ENCODE measurements at regions not wholly inside any gene's neighbourhood (a gene's known extent, or its start where the extent isn't known, plus 50 kb on each side); places are given as distances from the start of the nearest gene placed in this dataset.
"Not testable (repeated sequence)": the region's sequence is repeated elsewhere in the genome, so short reads cannot be mapped to it uniquely, and the experiment has no call there.

DNA sequence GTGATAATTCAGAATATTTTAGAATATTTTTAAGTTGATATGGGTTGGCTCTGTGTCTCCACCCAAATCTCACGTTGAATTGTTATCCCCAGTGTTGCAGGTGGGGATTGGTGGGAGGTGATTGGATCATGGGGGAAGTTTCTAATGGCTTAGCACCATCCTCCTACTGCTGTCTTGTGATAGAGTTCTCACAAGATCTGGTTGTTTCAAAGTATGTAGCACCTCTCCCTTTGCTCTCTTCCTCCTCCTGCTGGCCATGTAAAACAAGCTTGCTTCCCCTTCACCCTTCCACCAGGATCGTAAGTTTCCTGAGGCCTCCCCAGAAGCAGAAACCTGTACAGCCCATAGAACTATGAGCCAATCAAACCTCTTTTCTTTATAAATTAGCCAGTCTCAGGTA, 214.6 kb upstream of the C9orf72 start:
- peak; percentile 38 for DNase-seq
- in situ Hi-C loops (cut with MboI; ENCODE audit: low pct_unique_long_range_greater_than_20kb, low sequenced_read_pairs) = no loop called here

DNA sequence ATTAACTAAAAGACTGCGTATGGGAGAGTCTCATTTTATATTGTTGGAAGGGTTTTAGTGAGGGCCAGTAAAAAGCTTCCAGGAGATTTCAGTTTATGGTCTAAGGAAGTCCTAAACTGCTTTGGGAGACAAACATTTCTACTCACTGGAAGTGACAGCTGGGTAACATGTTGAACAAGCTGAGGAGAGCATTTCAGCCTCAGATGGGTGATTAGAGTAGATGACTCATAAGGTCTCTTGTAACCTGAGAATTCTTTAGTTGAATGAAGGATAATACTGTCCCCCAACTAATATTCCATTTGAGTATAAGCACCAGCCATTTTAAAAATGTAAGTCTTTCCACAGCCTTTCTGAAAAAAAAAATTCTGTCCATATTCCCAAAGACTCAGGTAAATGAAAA, 218.0 kb upstream of the C9orf72 start:
- DNase-seq = no peak
- in situ Hi-C loops (cut with MboI; ENCODE audit: low pct_unique_long_range_greater_than_20kb, low sequenced_read_pairs) = no loop called here

DNA sequence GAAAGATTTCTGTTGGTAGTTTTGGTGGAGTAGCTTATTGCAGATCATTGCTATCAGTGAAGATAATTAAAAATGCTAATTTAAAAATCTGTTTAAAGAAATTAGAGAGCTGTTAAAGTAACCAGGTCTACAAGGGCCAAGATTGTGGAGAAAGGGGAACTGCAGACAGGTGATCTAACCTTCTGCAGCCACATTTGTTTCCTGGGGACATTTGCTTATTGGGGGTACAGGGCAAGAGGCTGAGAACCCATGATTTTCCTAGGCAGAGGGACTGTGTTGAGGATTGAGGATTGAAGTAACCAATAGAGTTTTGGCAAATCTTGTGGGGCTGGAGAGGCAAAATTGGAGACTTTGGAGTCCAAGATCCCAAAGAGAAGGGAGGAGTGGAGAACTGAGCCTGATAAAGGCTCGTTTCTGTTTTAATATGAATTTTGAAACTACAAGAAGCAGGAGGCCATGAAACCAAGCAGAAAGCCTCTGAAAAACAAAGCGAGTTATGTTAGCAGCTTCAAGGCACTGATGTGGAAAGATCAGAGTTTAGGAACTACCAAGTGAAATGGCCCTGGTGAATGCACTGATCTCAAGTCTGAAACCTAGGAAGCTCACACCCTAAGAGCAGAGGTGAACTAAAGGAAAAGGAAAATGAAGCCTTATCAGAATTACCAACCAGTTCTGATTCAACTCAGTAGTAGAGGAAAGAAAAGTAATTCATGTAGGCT, 219.8 kb upstream of the C9orf72 start:
- no peak for DNase-seq
- in situ Hi-C loops (cut with MboI; ENCODE audit: low pct_unique_long_range_greater_than_20kb, low sequenced_read_pairs) = no loop called here

DNA sequence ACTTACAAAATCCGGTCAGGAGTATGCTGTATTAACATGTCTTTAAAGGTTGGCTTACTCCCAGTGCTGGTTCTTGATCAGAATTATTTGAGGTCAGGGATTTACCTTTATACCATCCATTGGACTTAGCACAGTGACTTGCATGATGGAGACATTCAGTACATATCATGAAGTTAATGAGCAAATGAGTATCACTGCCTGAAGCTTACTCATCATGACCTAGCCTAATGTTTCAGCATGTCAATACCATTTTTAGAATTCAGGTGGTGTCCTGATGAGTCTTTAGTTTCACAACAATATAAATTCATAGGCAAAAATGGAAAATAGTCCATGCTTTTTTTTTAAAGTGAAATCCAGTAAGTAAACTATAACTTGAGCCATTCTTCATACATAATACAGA, 226.0 kb upstream of the C9orf72 start:
- DNase-seq = no peak
- in situ Hi-C loops (cut with MboI; ENCODE audit: low pct_unique_long_range_greater_than_20kb, low sequenced_read_pairs) = no loop called here

DNA sequence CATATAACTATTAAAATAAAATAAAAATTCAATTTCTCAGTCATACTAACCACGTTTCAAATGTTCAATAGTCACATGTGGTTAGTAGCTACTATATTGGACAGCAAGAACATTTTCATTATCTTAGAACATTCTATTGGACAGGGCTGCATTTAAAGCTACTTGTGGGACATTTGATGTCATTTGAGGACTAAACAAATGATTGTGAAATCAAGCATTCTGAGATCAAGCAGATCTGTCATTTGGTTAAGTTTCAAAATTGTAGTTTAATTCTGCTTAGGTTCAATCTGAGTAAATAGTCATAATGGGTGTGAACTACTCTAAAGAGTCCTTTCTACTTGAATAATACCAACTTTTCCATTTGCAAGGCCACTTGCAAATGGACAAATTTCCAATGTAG, 226.9 kb upstream of the C9orf72 start:
- in situ Hi-C loops (cut with MboI; ENCODE audit: low pct_unique_long_range_greater_than_20kb, low sequenced_read_pairs) = no loop called here
- no peak for DNase-seq

DNA sequence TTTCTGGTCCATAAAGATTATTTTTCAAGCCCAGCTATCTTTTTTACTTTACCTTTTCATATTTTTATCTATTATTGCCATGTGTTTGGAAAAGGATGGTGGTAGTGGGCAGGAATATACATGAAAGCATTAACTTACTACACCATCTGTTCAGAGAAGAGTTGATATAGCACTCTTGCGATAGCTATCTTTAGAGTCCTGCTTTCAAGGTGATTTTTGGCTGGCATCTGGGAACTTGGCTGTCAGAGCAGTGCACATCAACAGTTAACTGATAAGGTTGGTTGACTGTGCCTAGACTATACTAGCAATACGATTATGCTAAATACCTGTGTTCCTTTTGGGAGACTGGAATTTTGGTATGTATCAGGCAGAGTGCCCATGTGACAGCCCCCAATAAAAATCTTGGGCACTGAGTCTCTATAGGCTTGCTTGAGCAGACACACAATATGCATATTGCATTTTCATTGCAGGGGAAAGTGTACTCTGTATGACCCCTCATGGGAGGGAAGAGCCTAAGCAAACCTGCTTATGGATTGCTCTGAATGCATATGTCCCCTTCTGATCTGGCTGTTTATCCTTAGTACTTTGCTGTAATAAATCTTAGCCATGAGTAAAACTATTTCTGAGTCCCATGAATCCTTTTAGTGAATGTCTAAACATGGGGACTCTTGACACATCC, 227.6 kb upstream of the C9orf72 start:
- no peak for DNase-seq
- in situ Hi-C loops (cut with MboI; ENCODE audit: low pct_unique_long_range_greater_than_20kb, low sequenced_read_pairs) = no loop called here

DNA sequence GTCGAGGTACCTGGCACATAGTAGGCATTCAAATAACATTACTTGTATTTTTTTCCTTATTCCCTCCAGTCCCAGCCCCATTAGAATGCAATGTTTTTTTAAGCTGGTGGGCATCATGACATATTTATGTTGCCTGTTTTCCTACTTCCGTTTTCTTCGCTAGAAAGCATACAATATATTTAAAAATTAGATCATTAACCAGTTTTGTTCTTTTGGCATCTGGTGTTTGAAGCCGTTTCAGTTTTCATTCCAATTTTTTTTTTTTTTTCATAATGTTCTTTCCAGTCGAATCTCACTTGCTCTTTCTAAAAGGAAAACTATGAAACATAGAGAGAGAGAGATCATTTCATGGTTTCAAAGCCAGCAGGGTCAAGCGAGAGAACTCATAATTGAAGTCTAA, 228.3 kb upstream of the C9orf72 start:
- no peak for DNase-seq

DNA sequence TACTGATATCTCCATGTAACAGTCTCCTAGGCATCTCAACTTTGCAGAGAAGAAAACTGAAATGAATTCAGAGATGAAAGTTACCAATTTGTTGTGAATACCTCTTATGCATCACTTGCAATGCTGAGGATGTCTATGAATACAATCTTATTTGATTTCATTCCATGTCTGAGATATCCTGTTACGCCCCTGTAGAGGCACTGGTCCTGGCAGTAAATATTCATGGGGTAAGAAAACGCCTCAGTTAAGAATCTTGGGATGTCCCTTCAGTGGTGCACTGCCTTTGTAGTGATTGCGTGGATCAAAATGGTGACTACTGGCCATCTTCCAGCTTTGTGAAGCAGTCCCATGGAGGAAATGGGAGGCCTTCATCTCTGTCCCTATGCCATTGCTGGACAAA, 229.1 kb upstream of the C9orf72 start:
- in situ Hi-C loops (cut with MboI; ENCODE audit: low pct_unique_long_range_greater_than_20kb, low sequenced_read_pairs) = no loop called here

More for the DNA sequence above, 228.3 kb upstream of the C9orf72 start:
- in situ Hi-C loops (cut with MboI; ENCODE audit: low pct_unique_long_range_greater_than_20kb, low sequenced_read_pairs) = no loop called here

DNA sequence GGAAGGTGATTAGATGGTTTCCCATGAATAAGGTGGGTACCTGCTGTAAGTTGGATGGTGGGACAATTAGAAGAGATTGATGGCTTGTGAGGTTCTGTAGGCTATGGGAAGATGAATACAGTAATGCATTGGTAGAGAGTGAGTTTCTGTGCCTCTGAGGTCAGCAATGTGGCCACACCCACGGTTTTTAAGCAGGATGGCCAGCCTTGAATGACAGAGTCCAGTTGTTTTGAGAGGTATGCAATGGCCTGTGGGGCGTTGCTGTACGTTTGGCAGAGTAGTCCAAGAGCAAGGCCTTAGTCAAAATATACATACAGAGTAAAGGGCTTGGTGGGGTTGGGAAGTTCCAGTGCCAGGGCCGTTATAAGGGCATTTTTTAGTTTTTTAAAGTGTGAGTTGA, 235.6 kb upstream of the C9orf72 start:
- no peak for DNase-seq
- in situ Hi-C loops (cut with MboI; ENCODE audit: low pct_unique_long_range_greater_than_20kb, low sequenced_read_pairs) = no loop called here

More for the DNA sequence above, 229.1 kb upstream of the C9orf72 start:
- no peak for DNase-seq

DNA sequence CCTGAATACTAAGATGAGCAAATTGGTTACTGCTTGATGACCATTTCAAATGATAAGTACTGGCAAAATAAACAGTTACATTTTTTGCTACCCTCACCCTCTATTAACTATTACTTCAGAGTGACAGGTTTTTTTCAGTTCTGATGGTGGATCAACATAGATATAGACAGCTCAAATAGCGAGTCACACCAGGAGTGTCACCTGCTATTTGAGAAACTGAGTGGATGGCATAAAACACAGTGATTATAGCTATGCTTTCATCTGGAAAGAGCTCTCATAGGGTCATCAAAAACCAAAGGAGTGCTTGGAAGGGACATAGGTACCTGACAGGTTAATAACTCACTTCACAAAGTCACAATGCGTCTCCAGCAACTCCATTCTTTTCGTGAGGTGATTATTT, 244.5 kb upstream of the C9orf72 start:
- in situ Hi-C loops (cut with MboI; ENCODE audit: low pct_unique_long_range_greater_than_20kb, low sequenced_read_pairs) = no loop called here
- no peak for DNase-seq

DNA sequence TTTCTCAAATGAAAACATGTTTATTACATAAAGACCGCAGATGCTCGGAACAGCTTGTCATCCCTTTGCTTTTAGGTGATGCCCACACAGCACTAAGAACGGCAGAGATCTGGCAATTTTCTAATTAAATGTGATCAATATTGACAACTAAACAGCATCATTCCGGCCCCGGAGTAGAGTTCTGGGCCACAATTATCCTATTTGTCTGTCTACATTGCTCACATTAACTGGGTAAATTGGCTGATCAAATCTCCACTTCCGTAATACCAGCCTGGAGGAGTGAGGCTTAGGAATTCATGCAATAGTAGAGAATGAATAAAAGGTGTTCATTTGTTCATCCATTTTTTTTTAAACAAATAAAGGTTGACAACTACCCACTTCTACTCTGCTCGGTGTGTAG, 245.1 kb upstream of the C9orf72 start:
- in situ Hi-C loops (cut with MboI; ENCODE audit: low pct_unique_long_range_greater_than_20kb, low sequenced_read_pairs) = no loop called here
- no peak for DNase-seq

DNA sequence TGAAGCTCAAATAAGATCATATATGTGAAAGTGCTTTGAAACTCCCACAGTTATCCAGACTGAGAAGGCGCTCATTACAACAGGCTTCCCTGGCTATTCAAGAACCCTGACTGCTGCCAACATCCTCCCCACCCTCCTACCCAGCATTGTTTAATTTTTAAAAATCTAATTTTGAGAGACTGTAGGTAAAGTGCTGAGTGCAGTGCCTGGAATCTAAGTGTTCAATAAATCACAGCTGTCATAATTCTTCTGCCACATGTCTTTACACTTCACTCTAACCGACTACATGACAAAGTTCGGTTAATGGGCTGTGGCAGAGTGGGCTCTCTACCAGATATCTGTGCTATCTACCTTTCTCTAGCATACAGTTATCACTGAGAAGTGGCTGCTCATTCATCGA, 255.6 kb upstream of the C9orf72 start:
- in situ Hi-C loops (cut with MboI; ENCODE audit: low pct_unique_long_range_greater_than_20kb, low sequenced_read_pairs) = no loop called here

DNA sequence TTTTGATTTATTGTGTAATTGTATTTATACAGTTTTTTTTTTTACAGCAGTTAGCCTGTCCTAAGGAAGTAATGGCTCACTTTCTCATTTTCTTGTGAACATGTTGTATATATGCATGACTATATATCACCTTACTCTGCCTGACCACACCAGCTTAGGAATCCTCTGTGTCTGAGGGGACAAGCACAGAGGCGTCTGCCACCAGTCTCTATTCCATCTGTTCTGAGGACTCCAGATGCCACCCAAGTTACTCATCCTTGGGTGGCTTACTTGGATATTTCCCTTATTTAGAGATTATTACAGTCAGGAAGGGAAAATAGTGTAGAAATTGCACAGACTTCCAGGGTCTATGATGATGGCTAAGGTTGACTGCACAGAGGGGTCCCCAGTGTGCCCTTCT, 256.3 kb upstream of the C9orf72 start:
- in situ Hi-C loops (cut with MboI; ENCODE audit: low pct_unique_long_range_greater_than_20kb, low sequenced_read_pairs) = no loop called here
- DNase-seq = no peak

More for the DNA sequence above, 255.6 kb upstream of the C9orf72 start:
- no peak for DNase-seq

DNA sequence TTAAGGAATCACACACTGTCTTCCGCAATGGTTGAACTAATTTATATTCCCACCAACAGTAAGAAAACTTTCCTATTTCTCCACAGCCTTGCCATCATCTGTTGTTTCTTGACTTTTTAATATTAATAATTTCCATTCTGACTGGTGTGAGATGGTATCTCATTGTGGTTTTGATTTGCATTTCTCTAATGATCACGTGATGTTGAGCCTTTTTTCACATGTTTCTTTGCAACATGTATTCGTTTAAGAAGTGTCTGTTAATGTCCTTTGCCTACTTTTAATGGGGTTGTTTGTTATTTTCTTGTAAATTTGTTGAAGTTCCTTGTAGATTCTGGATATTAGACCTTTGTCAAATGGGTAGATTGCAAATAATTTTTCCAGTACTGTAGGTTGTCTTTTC, 258.8 kb upstream of the C9orf72 start:
- in situ Hi-C loops (cut with MboI; ENCODE audit: low pct_unique_long_range_greater_than_20kb, low sequenced_read_pairs) = not testable (repeated sequence)

DNA sequence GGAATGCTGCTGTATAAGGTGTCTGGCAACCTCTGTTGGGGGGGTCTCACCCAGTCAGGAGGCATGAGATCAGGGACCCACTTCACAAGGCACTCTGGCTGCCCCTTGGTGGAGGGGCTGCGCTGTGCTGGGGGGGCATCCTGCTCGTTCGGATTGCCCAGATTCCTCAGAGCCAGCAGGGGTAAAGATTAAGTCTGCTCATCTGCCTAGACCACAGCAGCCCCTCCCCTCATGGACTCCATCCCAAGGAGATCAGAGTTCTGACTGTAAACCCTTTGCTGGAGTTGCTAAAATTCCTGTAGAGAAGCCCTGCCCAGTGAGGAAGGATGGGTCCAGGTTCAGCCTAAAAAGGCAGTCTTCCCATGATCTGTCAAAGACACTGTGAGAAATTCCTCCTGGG, 262.0 kb upstream of the C9orf72 start:
- DNase-seq = no peak
- in situ Hi-C loops (cut with MboI; ENCODE audit: low pct_unique_long_range_greater_than_20kb, low sequenced_read_pairs) = no loop called here

More for the DNA sequence above, 258.8 kb upstream of the C9orf72 start:
- not testable (repeated sequence) for DNase-seq

DNA sequence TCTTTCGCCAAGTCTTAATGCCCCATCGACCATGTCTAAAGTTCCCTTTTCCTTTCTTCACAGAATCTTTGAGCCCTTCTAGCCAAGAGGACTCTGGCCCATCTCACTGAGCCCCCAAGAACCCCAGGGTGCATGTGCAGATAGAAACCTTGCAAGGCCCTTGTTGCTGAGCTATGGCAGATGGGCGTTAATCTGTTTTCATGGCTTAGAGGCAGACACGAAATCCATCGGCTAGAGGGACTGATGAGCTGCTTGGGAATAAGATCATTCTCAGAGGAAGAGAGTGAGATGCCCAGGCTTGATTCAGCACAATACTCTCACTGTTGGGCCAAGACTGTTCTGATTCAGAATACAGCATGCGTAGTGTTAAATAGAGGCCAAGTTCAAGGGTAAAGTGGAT, 262.5 kb upstream of the C9orf72 start:
- no peak for DNase-seq
- in situ Hi-C loops (cut with MboI; ENCODE audit: low pct_unique_long_range_greater_than_20kb, low sequenced_read_pairs) = no loop called here

DNA sequence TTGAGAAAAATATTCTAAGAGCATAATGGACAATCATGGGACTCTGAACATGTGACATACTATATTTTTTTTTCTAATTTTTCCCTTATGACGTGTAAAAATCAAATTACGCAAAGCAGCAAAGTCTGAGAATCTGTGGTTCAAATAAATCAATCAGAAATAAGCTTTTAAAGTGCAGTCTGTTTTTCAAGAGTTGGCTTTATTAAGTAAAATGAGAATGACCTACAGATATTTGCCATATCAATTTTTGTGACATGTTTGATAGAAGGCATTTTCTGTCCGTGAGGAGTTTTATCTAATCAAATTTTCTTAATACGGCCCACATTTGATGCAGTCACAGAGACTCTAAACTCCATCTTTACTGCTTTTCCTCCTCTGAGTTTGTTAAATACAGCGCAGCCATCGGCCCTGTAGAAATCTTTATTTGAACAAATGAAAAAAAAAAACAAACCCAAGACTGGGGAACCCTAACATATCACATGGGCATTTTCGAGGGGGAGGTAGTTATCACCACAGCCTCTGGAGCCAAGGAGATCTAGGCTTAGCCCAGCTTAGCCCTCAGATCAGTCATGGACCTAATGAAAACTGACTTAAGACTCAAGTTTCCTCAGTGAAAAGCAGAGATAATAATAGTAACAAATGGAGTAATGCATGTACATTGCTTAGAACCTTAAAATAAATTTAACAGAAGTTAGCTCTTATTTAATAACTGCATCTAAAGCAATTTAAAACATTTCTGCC, 263.6 kb upstream of the C9orf72 start:
- in situ Hi-C loops (cut with MboI; ENCODE audit: low pct_unique_long_range_greater_than_20kb, low sequenced_read_pairs) = no loop called here
- no peak for DNase-seq

DNA sequence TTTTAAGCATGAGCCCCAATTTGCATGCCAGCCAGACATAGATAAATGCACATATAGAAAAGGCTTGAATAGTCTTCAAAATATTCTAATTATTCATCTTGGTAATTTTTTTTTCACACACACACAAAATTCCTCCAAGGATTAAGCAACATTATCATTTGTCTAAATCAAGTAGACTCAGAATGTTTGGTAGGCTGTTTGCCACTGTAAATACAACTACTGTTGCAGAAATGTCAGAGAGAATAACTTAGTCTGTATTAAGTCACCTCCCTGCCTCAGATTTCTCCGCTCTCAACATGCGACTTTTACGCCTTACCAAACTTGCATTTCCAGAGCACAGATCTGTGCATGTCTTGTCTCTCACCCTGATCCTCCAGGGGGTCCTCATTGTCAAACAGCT, 265.6 kb upstream of the C9orf72 start:
- no peak for DNase-seq
- in situ Hi-C loops (cut with MboI; ENCODE audit: low pct_unique_long_range_greater_than_20kb, low sequenced_read_pairs) = no loop called here

DNA sequence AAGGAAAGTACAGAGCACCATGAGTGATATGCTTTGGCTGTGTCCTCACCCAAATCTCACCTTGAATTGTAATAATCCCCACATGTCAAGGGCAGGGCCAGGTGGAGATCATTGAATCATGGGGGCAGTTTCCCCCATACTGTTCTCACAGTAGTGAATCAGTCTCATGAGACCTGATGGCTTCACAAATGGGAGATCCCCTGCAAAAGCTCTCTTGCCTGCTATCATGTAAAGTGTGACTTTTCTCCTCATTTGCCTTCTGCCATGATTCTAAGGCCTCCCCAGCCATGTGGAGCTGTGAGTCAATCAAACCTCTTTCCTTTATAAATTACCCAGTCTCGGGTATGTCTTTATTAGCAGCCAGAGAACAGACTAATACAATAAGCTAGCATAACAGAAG, 266.5 kb upstream of the C9orf72 start:
- in situ Hi-C loops (cut with MboI; ENCODE audit: low pct_unique_long_range_greater_than_20kb, low sequenced_read_pairs); DNase-seq: not testable (repeated sequence)

DNA sequence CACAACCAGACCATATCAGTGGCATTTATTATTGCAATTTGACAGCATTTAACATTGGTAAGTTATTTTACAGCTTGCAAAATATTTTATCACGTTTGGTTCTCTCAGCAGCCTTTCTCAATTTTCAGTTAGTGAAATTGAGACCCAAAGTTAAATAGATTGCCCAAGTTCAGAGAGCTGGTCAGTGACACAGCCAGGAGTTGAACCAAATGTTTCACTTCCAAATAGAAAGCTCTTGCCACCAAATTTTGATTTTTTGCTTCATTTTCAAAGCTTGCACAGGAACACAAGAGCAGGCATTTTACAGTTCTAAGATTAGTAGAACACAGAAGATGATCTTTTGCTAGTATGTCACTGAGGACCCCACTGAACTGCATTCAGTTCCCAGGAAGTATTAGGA, 271.5 kb upstream of the C9orf72 start:
- in situ Hi-C loops (cut with MboI; ENCODE audit: low pct_unique_long_range_greater_than_20kb, low sequenced_read_pairs) = no loop called here

More for the DNA sequence above, 271.5 kb upstream of the C9orf72 start:
- no peak for DNase-seq
